Endothelial cell (in vitro differentiated cells): ENCODE measurements at regions not wholly inside any gene's neighbourhood (a gene's known extent, or its start where the extent isn't known, plus 50 kb on each side); places are given as distances from the start of the nearest gene placed in this dataset.
A peak's percentile ranks its signal among the peaks of the same experiment; 100 is the strongest.

Source experiments
- DNase-seq: peaks from one replicate; pipeline ENCODE4 v3.0.0; 2021; ENCODE audit warnings: low spot score
- H3K27ac Mint-ChIP-seq: one replicate; pipeline ENCODE4 v1.8.0; 2021; ENCODE audit warnings: mixed read lengths, inconsistent platforms; ENCODE audit not compliant: unreplicated experiment
- H3K27me3 Mint-ChIP-seq: one replicate; pipeline ENCODE4 v1.8.0; 2021; ENCODE audit warnings: mild to moderate bottlenecking, moderate library complexity, mixed read lengths, inconsistent platforms; ENCODE audit not compliant: unreplicated experiment
- H3K36me3 Mint-ChIP-seq: one replicate; pipeline ENCODE4 v1.8.0; 2021; ENCODE audit warnings: mild to moderate bottlenecking, low read depth, mixed read lengths, inconsistent platforms; ENCODE audit not compliant: unreplicated experiment
- H3K4me1 Mint-ChIP-seq: one replicate; pipeline ENCODE4 v1.8.0; 2021; ENCODE audit warnings: mild to moderate bottlenecking, mixed read lengths, inconsistent platforms; ENCODE audit not compliant: unreplicated experiment
- H3K4me3 Mint-ChIP-seq: one replicate; pipeline ENCODE4 v1.8.0; 2021; ENCODE audit warnings: mild to moderate bottlenecking, mixed read lengths, inconsistent platforms; ENCODE audit not compliant: unreplicated experiment
- H3K9me3 Mint-ChIP-seq: one replicate; pipeline ENCODE4 v1.8.0; 2021; ENCODE audit warnings: mixed read lengths, inconsistent platforms; ENCODE audit not compliant: unreplicated experiment
- CTCF ChIP-seq: fragments of 200-600 bp; sonication (generic); IDR thresholded peaks from one replicate; pipeline ENCODE4 v1.5.0; 2021; ENCODE audit warnings: antibody characterized with exemption; ENCODE audit not compliant: unreplicated experiment

GRCh38 chr1:25042331-25043227 is 112.5 kb upstream of the RUNX3 start:
- H3K36me3 Mint-ChIP-seq = no peaks in the 10 kb centered on the region
- TF ChIP-seq CTCF = no peak
- H3K27ac Mint-ChIP-seq = no peak overlapping the region
- H3K4me3 Mint-ChIP-seq = no peak overlapping the region
- DNase-seq = no peak
- H3K9me3 Mint-ChIP-seq = no peaks in the 10 kb centered on the region
- H3K27me3 Mint-ChIP-seq = peaks cover 2% of the 10 kb centered on the region
- no peaks in the 10 kb centered on the region for H3K4me1 Mint-ChIP-seq

- H3K36me3 Mint-ChIP-seq = no peaks in the 10 kb centered on the region
- H3K27me3 Mint-ChIP-seq = peaks cover 2% of the 10 kb centered on the region
- no peak for TF ChIP-seq CTCF
- DNase-seq = no peak
- H3K27ac Mint-ChIP-seq = no peak overlapping the region
- H3K4me3 Mint-ChIP-seq = no peak overlapping the region
- H3K4me1 Mint-ChIP-seq = peaks cover 3% of the 10 kb centered on the region
- no peaks in the 10 kb centered on the region for H3K9me3 Mint-ChIP-seq
Observed at GRCh38 chr1:25041916-25042315, 111.8 kb upstream of the RUNX3 start.

GRCh38 chr1:25040122-25040685 is 110.1 kb upstream of the RUNX3 start:
- DNase-seq = no peak

GRCh38 chr1:25039229-25039628 is 109.2 kb upstream of the RUNX3 start:
- H3K36me3 Mint-ChIP-seq = no peaks in the 10 kb centered on the region
- peaks cover 2% of the 10 kb centered on the region for H3K27me3 Mint-ChIP-seq
- TF ChIP-seq CTCF = no peak
- no peaks in the 10 kb centered on the region for H3K9me3 Mint-ChIP-seq
- no peak overlapping the region for H3K4me3 Mint-ChIP-seq
- H3K4me1 Mint-ChIP-seq = peaks cover 4% of the 10 kb centered on the region
- no peak for DNase-seq
- no peak overlapping the region for H3K27ac Mint-ChIP-seq

More at GRCh38 chr1:25040122-25040685, 110.1 kb upstream of the RUNX3 start:
- H3K36me3 Mint-ChIP-seq = no peaks in the 10 kb centered on the region
- no peak overlapping the region for H3K4me3 Mint-ChIP-seq
- H3K9me3 Mint-ChIP-seq = no peaks in the 10 kb centered on the region
- TF ChIP-seq CTCF = no peak
- H3K27me3 Mint-ChIP-seq = peaks cover 2% of the 10 kb centered on the region
- peaks cover 3% of the 10 kb centered on the region for H3K4me1 Mint-ChIP-seq
- H3K27ac Mint-ChIP-seq = no peak overlapping the region

GRCh38 chr1:25038699-25039098 is 108.6 kb upstream of the RUNX3 start:
- H3K27me3 Mint-ChIP-seq = peaks cover 2% of the 10 kb centered on the region
- H3K9me3 Mint-ChIP-seq = no peaks in the 10 kb centered on the region
- H3K4me1 Mint-ChIP-seq = peaks cover 6% of the 10 kb centered on the region

More at GRCh38 chr1:25038699-25039098, 108.6 kb upstream of the RUNX3 start:
- peak overlapping the region; percentile 66 for H3K4me3 Mint-ChIP-seq
- TF ChIP-seq CTCF = no peak
- H3K27ac Mint-ChIP-seq = no peak overlapping the region
- no peak for DNase-seq
- no peaks in the 10 kb centered on the region for H3K36me3 Mint-ChIP-seq
